ENCODE measurements at regions not wholly inside any gene's neighbourhood (a gene's known extent, or its start where the extent isn't known, plus 50 kb on each side); places are given as distances from the start of the nearest gene placed in this dataset.

GRCh38 chr17:77696151-77696720 is 262.3 kb upstream of the TNRC6C start (continued):
- TF ChIP-seq, protein P1, sequence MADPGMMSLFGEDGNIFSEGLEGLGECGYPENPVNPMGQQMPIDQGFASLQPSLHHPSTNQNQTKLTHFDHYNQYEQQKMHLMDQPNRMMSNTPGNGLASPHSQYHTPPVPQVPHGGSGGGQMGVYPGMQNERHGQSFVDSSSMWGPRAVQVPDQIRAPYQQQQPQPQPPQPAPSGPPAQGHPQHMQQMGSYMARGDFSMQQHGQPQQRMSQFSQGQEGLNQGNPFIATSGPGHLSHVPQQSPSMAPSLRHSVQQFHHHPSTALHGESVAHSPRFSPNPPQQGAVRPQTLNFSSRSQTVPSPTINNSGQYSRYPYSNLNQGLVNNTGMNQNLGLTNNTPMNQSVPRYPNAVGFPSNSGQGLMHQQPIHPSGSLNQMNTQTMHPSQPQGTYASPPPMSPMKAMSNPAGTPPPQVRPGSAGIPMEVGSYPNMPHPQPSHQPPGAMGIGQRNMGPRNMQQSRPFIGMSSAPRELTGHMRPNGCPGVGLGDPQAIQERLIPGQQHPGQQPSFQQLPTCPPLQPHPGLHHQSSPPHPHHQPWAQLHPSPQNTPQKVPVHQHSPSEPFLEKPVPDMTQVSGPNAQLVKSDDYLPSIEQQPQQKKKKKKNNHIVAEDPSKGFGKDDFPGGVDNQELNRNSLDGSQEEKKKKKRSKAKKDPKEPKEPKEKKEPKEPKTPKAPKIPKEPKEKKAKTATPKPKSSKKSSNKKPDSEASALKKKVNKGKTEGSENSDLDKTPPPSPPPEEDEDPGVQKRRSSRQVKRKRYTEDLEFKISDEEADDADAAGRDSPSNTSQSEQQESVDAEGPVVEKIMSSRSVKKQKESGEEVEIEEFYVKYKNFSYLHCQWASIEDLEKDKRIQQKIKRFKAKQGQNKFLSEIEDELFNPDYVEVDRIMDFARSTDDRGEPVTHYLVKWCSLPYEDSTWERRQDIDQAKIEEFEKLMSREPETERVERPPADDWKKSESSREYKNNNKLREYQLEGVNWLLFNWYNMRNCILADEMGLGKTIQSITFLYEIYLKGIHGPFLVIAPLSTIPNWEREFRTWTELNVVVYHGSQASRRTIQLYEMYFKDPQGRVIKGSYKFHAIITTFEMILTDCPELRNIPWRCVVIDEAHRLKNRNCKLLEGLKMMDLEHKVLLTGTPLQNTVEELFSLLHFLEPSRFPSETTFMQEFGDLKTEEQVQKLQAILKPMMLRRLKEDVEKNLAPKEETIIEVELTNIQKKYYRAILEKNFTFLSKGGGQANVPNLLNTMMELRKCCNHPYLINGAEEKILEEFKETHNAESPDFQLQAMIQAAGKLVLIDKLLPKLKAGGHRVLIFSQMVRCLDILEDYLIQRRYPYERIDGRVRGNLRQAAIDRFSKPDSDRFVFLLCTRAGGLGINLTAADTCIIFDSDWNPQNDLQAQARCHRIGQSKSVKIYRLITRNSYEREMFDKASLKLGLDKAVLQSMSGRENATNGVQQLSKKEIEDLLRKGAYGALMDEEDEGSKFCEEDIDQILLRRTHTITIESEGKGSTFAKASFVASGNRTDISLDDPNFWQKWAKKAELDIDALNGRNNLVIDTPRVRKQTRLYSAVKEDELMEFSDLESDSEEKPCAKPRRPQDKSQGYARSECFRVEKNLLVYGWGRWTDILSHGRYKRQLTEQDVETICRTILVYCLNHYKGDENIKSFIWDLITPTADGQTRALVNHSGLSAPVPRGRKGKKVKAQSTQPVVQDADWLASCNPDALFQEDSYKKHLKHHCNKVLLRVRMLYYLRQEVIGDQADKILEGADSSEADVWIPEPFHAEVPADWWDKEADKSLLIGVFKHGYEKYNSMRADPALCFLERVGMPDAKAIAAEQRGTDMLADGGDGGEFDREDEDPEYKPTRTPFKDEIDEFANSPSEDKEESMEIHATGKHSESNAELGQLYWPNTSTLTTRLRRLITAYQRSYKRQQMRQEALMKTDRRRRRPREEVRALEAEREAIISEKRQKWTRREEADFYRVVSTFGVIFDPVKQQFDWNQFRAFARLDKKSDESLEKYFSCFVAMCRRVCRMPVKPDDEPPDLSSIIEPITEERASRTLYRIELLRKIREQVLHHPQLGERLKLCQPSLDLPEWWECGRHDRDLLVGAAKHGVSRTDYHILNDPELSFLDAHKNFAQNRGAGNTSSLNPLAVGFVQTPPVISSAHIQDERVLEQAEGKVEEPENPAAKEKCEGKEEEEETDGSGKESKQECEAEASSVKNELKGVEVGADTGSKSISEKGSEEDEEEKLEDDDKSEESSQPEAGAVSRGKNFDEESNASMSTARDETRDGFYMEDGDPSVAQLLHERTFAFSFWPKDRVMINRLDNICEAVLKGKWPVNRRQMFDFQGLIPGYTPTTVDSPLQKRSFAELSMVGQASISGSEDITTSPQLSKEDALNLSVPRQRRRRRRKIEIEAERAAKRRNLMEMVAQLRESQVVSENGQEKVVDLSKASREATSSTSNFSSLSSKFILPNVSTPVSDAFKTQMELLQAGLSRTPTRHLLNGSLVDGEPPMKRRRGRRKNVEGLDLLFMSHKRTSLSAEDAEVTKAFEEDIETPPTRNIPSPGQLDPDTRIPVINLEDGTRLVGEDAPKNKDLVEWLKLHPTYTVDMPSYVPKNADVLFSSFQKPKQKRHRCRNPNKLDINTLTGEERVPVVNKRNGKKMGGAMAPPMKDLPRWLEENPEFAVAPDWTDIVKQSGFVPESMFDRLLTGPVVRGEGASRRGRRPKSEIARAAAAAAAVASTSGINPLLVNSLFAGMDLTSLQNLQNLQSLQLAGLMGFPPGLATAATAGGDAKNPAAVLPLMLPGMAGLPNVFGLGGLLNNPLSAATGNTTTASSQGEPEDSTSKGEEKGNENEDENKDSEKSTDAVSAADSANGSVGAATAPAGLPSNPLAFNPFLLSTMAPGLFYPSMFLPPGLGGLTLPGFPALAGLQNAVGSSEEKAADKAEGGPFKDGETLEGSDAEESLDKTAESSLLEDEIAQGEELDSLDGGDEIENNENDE (IDR thresholded peaks at IDR 0.05; ENCODE audit: low read depth, low read length): no peak
